ENCODE measurements at regions not wholly inside any gene's neighbourhood (a gene's known extent, or its start where the extent isn't known, plus 50 kb on each side); places are given as distances from the start of the nearest gene placed in this dataset.

DNA sequence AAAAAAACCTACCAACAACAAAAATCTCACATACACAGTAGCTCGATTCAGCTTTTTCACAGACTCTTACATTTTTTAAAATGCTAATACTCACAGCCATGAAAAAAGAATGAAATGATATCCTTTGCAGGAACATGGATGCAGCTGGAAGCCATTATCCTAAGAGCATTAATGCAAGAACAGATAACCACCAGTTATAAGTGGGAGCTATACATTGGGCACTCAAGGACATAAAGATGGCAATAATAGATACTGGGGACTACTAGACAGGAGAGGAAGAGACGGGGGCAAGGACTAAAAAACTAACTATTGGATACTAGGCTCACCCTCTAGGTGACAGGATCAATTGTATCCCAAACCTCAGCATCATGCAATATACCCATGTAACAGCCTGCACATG, 90.3 kb upstream of the CCNH start:
- DNase-seq, result no peak

DNA sequence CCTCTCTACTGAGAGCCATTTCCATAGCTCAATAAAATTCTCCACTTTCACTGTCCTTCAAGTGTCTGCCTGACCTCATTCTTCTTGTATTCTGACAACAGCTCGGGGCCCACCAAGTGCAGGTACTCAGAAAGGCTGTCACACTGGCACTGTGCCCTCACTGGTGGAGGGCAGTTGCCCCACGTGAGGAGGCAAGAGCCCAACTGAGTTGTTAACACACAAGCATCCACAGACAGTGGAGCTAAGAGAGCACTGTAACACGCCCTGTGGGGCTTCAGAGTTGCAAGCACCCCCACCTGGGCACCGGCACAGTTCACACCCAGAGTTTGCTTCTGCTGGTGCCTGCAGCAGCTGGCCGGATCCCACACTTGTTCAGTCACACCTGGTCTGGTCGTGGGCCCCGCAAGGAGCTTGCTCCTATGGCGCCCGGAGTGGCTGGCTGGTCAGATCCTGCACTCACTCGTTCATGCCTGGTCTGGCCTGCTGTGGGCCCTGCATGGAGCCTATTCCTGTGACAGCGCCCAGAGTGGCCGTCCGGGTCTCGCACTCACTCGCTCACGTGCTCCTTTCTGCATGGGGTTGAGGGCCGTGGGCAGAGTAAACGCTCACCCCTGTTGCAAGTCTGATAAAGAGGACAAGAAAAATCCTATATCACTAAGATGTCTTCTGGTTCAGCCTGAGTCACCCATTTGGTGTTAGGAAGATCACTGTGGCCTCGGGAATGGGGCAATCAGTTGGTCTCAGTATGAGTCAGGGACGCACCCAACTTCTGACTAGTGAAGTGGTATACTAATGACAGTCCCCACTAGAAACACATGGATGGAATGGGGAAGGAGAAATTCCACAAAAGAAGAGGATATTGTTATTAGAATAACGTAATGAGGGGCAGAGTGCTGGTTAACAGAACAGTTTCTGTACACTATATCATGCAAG, 87.0 kb upstream of the CCNH start:
- DNase-seq, result peak; percentile 17

Measured in EL (cell line).